ENCODE measurements at regions not wholly inside any gene's neighbourhood (a gene's known extent, or its start where the extent isn't known, plus 50 kb on each side); places are given as distances from the start of the nearest gene placed in this dataset.

DNA sequence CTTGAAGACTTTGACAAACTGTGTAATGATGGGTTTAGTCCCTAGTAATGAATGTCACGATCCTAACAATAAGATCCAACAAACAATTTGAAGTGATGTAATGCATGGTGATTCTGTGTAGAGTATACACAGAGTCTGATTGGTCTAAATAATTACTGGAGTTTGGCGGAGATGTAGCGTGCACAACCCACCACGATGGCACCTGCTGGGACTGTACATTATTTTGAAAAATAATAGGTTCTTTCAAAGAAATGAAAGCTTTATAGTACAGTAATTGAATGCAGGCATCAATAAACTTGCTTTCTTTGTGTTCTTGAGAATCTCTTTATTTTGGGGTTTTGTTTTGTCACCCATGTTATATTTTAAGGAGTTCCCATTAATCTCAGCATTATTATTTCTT is 902.2 kb upstream of the PCDH7 start:
- Mint-ChIP-seq H3K27ac (no peak overlapping the region), H3K9me3 (peaks cover 15% of the 10 kb centered on the region), H3K4me1 (no peaks in the 10 kb centered on the region), H3K27me3 (ENCODE audit: low read depth) (no peaks in the 10 kb centered on the region), H3K36me3 (no peaks in the 10 kb centered on the region), H3K4me3 (no peak overlapping the region)
- TF ChIP-seq, protein P1, sequence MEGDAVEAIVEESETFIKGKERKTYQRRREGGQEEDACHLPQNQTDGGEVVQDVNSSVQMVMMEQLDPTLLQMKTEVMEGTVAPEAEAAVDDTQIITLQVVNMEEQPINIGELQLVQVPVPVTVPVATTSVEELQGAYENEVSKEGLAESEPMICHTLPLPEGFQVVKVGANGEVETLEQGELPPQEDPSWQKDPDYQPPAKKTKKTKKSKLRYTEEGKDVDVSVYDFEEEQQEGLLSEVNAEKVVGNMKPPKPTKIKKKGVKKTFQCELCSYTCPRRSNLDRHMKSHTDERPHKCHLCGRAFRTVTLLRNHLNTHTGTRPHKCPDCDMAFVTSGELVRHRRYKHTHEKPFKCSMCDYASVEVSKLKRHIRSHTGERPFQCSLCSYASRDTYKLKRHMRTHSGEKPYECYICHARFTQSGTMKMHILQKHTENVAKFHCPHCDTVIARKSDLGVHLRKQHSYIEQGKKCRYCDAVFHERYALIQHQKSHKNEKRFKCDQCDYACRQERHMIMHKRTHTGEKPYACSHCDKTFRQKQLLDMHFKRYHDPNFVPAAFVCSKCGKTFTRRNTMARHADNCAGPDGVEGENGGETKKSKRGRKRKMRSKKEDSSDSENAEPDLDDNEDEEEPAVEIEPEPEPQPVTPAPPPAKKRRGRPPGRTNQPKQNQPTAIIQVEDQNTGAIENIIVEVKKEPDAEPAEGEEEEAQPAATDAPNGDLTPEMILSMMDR (IDR thresholded peaks at IDR 0.05; ENCODE audit: unreplicated experiment) = no peak
- no peak for DNase-seq (ENCODE audit: low spot score in 2 of 2, unreplicated experiment in 2 of 2)

GRCh38 chr4:29829067-29829466 is 891.1 kb upstream of the PCDH7 start:
- Mint-ChIP-seq H3K27me3 (ENCODE audit: low read depth) (no peaks in the 10 kb centered on the region), H3K4me1 (no peaks in the 10 kb centered on the region), H3K4me3 (no peak overlapping the region), H3K9me3 (peaks cover 16% of the 10 kb centered on the region), H3K27ac (no peak overlapping the region), H3K36me3 (no peaks in the 10 kb centered on the region)
- no peak for DNase-seq (ENCODE audit: low spot score in 2 of 2, unreplicated experiment in 2 of 2)
- TF ChIP-seq, protein P1 (IDR thresholded peaks at IDR 0.05; ENCODE audit: unreplicated experiment) = no peak

- Mint-ChIP-seq H3K27me3 (ENCODE audit: low read depth) (no peaks in the 10 kb centered on the region), H3K9me3 (peaks cover 14% of the 10 kb centered on the region), H3K4me1 (no peaks in the 10 kb centered on the region), H3K36me3 (no peaks in the 10 kb centered on the region), H3K27ac (no peak overlapping the region), H3K4me3 (no peak overlapping the region)
- TF ChIP-seq, protein P1 (IDR thresholded peaks at IDR 0.05; ENCODE audit: unreplicated experiment) = no peak
- no peak for DNase-seq (ENCODE audit: low spot score in 2 of 2, unreplicated experiment in 2 of 2)
Observed at GRCh38 chr4:29852537-29852936, 867.6 kb upstream of the PCDH7 start.

DNA sequence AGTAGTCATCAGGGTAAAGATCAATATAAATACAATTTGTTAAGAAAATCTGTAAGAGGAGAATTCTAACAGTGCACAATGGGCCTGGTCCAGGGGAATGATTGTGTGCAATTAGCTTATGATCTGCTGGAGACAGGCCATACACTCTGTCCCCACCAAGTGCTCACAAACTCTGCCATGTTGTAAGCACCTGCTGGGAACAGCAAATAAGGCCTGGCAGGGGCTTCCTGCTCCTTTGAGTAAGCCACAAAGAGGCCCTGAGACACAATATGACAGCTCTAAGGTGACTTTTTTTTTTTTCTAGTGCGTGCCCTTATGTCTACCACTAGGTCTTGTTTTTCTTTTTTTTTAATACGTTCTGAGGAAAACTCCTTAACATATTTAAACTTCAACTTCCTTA is 866.3 kb upstream of the PCDH7 start:
- no peaks in the 10 kb centered on the region for H3K36me3 Mint-ChIP-seq
- H3K9me3 Mint-ChIP-seq = peaks cover 25% of the 10 kb centered on the region
- H3K4me3 Mint-ChIP-seq = no peak overlapping the region
- DNase-seq (ENCODE audit: low spot score in 2 of 2, unreplicated experiment in 2 of 2) = no peak
- H3K27ac Mint-ChIP-seq = no peak overlapping the region
- no peaks in the 10 kb centered on the region for H3K4me1 Mint-ChIP-seq
- TF ChIP-seq, protein P1 (IDR thresholded peaks at IDR 0.05; ENCODE audit: unreplicated experiment) = no peak
- H3K27me3 Mint-ChIP-seq (ENCODE audit: low read depth) = no peaks in the 10 kb centered on the region

- Mint-ChIP-seq H3K27ac (no peak overlapping the region), H3K4me3 (no peak overlapping the region), H3K9me3 (peaks cover 63% of the 10 kb centered on the region), H3K4me1 (no peaks in the 10 kb centered on the region), H3K27me3 (ENCODE audit: low read depth) (no peaks in the 10 kb centered on the region), H3K36me3 (peaks cover 4% of the 10 kb centered on the region)
- TF ChIP-seq, protein P1 (IDR thresholded peaks at IDR 0.05; ENCODE audit: unreplicated experiment) = no peak
- no peak for DNase-seq (ENCODE audit: low spot score in 2 of 2, unreplicated experiment in 2 of 2)
Observed at GRCh38 chr4:29861307-29861706, 858.9 kb upstream of the PCDH7 start.

DNA sequence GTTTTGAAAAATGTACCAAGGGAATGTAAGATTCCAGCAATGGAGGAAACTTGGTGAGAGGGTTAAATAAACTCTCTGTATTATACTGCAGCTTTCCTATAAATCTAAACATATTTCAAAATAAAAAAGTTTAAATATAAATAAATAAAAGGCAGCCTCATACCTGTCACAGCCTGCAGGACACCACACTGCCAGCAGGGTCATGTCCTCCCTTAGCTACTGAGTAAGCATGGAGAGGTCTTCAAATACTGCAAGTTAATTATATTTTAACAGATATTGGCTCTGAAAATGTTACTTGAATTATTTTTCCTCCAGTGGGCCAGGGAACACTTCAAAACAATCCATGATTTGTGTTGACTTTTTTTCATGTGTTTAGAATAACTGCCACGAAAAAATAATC is 852.8 kb upstream of the PCDH7 start:
- Mint-ChIP-seq H3K27ac (no peak overlapping the region), H3K4me1 (no peaks in the 10 kb centered on the region), H3K27me3 (ENCODE audit: low read depth) (no peaks in the 10 kb centered on the region), H3K9me3 (peaks cover 47% of the 10 kb centered on the region), H3K4me3 (no peak overlapping the region), H3K36me3 (no peaks in the 10 kb centered on the region)
- no peak for DNase-seq (ENCODE audit: low spot score in 2 of 2, unreplicated experiment in 2 of 2)
- TF ChIP-seq, protein P1 (IDR thresholded peaks at IDR 0.05; ENCODE audit: unreplicated experiment) = no peak

Data from mesothelial cell of epicardium (in vitro differentiated cells).